ENCODE measurements at regions not wholly inside any gene's neighbourhood (a gene's known extent, or its start where the extent isn't known, plus 50 kb on each side); places are given as distances from the start of the nearest gene placed in this dataset.
"Not testable (repeated sequence)": the region's sequence is repeated elsewhere in the genome, so short reads cannot be mapped to it uniquely, and the experiment has no call there.

- DNase-seq (ENCODE audit: insufficient read length, low spot score) (no peak), FAIRE-seq (no peak)
- TF ChIP-seq POU2F2 (IDR thresholded peaks at IDR 0.05; ENCODE audit: low read depth, low read length) (no peak), PAX5 (IDR thresholded peaks at IDR 0.05; ENCODE audit: insufficient read depth, low read length, severe bottlenecking) (no peak), POLR2AphosphoS5 (IDR thresholded peaks at IDR 0.05; ENCODE audit: low read depth, low read length) (no peak), TAF1 (IDR thresholded peaks at IDR 0.05; ENCODE audit: low read depth, low read length) (no peak), POLR2A (IDR thresholded peaks at IDR 0.05; ENCODE audit: low read depth, low read length) (no peak), SPI1 (IDR thresholded peaks at IDR 0.05; ENCODE audit: low read depth, low read length) (no peak)
Measured at GRCh38 chr1:229147072-229147471, 123.8 kb upstream of the RAB4A start.

- DNase-seq (ENCODE audit: insufficient read length, low spot score): no peak
- no peak for FAIRE-seq
- no peak for TF ChIP-seq POU2F2 (IDR thresholded peaks at IDR 0.05; ENCODE audit: low read depth, low read length)
Measured at GRCh38 chr1:229148041-229148671, 122.8 kb upstream of the RAB4A start.

- DNase-seq (ENCODE audit: insufficient read length, low spot score) (no peak), FAIRE-seq (no peak)
- TF ChIP-seq POLR2AphosphoS5 (IDR thresholded peaks at IDR 0.05; ENCODE audit: low read depth, low read length): no peak
- TF ChIP-seq TAF1 (IDR thresholded peaks at IDR 0.05; ENCODE audit: low read depth, low read length): no peak
- TF ChIP-seq PAX5 (IDR thresholded peaks at IDR 0.05; ENCODE audit: insufficient read depth, low read length, severe bottlenecking): no peak
- TF ChIP-seq POLR2A (IDR thresholded peaks at IDR 0.05; ENCODE audit: low read depth, low read length): no peak
- TF ChIP-seq POU2F2 (IDR thresholded peaks at IDR 0.05; ENCODE audit: low read depth, low read length): no peak
- no peak for TF ChIP-seq SPI1 (IDR thresholded peaks at IDR 0.05; ENCODE audit: low read depth, low read length)
Measured at GRCh38 chr1:229148743-229149142, 122.2 kb upstream of the RAB4A start.

GRCh38 chr1:229149435-229149834, 121.5 kb upstream of the RAB4A start:
- TF ChIP-seq SPI1 (IDR thresholded peaks at IDR 0.05; ENCODE audit: low read depth, low read length) (no peak), POU2F2 (IDR thresholded peaks at IDR 0.05; ENCODE audit: low read depth, low read length) (no peak), TAF1 (IDR thresholded peaks at IDR 0.05; ENCODE audit: low read depth, low read length) (no peak), POLR2AphosphoS5 (IDR thresholded peaks at IDR 0.05; ENCODE audit: low read depth, low read length) (no peak), PAX5 (IDR thresholded peaks at IDR 0.05; ENCODE audit: insufficient read depth, low read length, severe bottlenecking) (no peak), POLR2A (IDR thresholded peaks at IDR 0.05; ENCODE audit: low read depth, low read length) (no peak)
- FAIRE-seq (no peak), DNase-seq (ENCODE audit: insufficient read length, low spot score) (no peak)

- DNase-seq (ENCODE audit: insufficient read length, low spot score) (no peak), FAIRE-seq (no peak)
- TF ChIP-seq POLR2A (IDR thresholded peaks at IDR 0.05; ENCODE audit: low read depth, low read length) (no peak), SPI1 (IDR thresholded peaks at IDR 0.05; ENCODE audit: low read depth, low read length) (no peak), POLR2AphosphoS5 (IDR thresholded peaks at IDR 0.05; ENCODE audit: low read depth, low read length) (no peak)
Measured at GRCh38 chr1:229150518-229150917, 120.4 kb upstream of the RAB4A start.

- not testable (repeated sequence) for DNase-seq (ENCODE audit: insufficient read length, low spot score); FAIRE-seq
Measured at GRCh38 chr1:229151412-229151811, 119.5 kb upstream of the RAB4A start.

- no peak for DNase-seq (ENCODE audit: insufficient read length, low spot score)
- FAIRE-seq: no peak
- TF ChIP-seq SPI1 (IDR thresholded peaks at IDR 0.05; ENCODE audit: low read depth, low read length) (no peak), POLR2A (IDR thresholded peaks at IDR 0.05; ENCODE audit: low read depth, low read length) (no peak), TAF1 (IDR thresholded peaks at IDR 0.05; ENCODE audit: low read depth, low read length) (no peak), PAX5 (IDR thresholded peaks at IDR 0.05; ENCODE audit: insufficient read depth, low read length, severe bottlenecking) (no peak), POLR2AphosphoS5 (IDR thresholded peaks at IDR 0.05; ENCODE audit: low read depth, low read length) (no peak), POU2F2 (IDR thresholded peaks at IDR 0.05; ENCODE audit: low read depth, low read length) (no peak)
Measured at GRCh38 chr1:229152311-229152710, 118.6 kb upstream of the RAB4A start.

GRCh38 chr1:229153955-229154548, 116.9 kb upstream of the RAB4A start:
- DNase-seq (ENCODE audit: insufficient read length, low spot score) (no peak), FAIRE-seq (no peak)
- TF ChIP-seq POU2F2 (IDR thresholded peaks at IDR 0.05; ENCODE audit: low read depth, low read length): no peak
- TF ChIP-seq POLR2A (IDR thresholded peaks at IDR 0.05; ENCODE audit: low read depth, low read length): no peak
- TF ChIP-seq POLR2AphosphoS5 (IDR thresholded peaks at IDR 0.05; ENCODE audit: low read depth, low read length): no peak
- no peak for TF ChIP-seq PAX5 (IDR thresholded peaks at IDR 0.05; ENCODE audit: insufficient read depth, low read length, severe bottlenecking)
- TF ChIP-seq SPI1 (IDR thresholded peaks at IDR 0.05; ENCODE audit: low read depth, low read length): no peak
- TF ChIP-seq TAF1 (IDR thresholded peaks at IDR 0.05; ENCODE audit: low read depth, low read length): no peak

- no peak for DNase-seq (ENCODE audit: insufficient read length, low spot score)
- no peak for FAIRE-seq
- TF ChIP-seq POU2F2 (IDR thresholded peaks at IDR 0.05; ENCODE audit: low read depth, low read length): no peak
- no peak for TF ChIP-seq SPI1 (IDR thresholded peaks at IDR 0.05; ENCODE audit: low read depth, low read length)
- TF ChIP-seq PAX5 (IDR thresholded peaks at IDR 0.05; ENCODE audit: insufficient read depth, low read length, severe bottlenecking): no peak
- TF ChIP-seq POLR2AphosphoS5 (IDR thresholded peaks at IDR 0.05; ENCODE audit: low read depth, low read length): no peak
- TF ChIP-seq POLR2A (IDR thresholded peaks at IDR 0.05; ENCODE audit: low read depth, low read length): no peak
- TF ChIP-seq TAF1 (IDR thresholded peaks at IDR 0.05; ENCODE audit: low read depth, low read length): no peak
Measured at GRCh38 chr1:229154811-229155210, 116.1 kb upstream of the RAB4A start.

GRCh38 chr1:229155472-229155871, 115.4 kb upstream of the RAB4A start:
- no peak for FAIRE-seq
- TF ChIP-seq TAF1 (IDR thresholded peaks at IDR 0.05; ENCODE audit: low read depth, low read length): no peak
- TF ChIP-seq SPI1 (IDR thresholded peaks at IDR 0.05; ENCODE audit: low read depth, low read length): no peak
- TF ChIP-seq POLR2A (IDR thresholded peaks at IDR 0.05; ENCODE audit: low read depth, low read length): no peak
- TF ChIP-seq POLR2AphosphoS5 (IDR thresholded peaks at IDR 0.05; ENCODE audit: low read depth, low read length): no peak
- no peak for TF ChIP-seq PAX5 (IDR thresholded peaks at IDR 0.05; ENCODE audit: insufficient read depth, low read length, severe bottlenecking)
- no peak for TF ChIP-seq POU2F2 (IDR thresholded peaks at IDR 0.05; ENCODE audit: low read depth, low read length)
- no peak for DNase-seq (ENCODE audit: insufficient read length, low spot score)

All from GM12891 (cell line).